ENCODE measurements at regions not wholly inside any gene's neighbourhood (a gene's known extent, or its start where the extent isn't known, plus 50 kb on each side); places are given as distances from the start of the nearest gene placed in this dataset.
"Not testable (repeated sequence)": the region's sequence is repeated elsewhere in the genome, so short reads cannot be mapped to it uniquely, and the experiment has no call there.

GRCh38 chr3:557972-558371 is 361.4 kb downstream of the CHL1 start:
- H3K4me1 ChIP-seq (ENCODE audit: insufficient read depth, poor library complexity, severe bottlenecking): no peaks in the 10 kb centered on the region
- ATAC-seq (ENCODE audit: low read depth) (no peak), DNase-seq (ENCODE audit: low spot score) (no peak)
- no peak overlapping the region for H3K4me3 ChIP-seq (ENCODE audit: severe bottlenecking)
- H3K27me3 ChIP-seq (ENCODE audit: insufficient read depth, poor library complexity, severe bottlenecking): no peaks in the 10 kb centered on the region
- TF ChIP-seq CTCF (IDR thresholded peaks at IDR 0.05; ENCODE audit: poor library complexity, severe bottlenecking): no peak
- no peak overlapping the region for H3K27ac ChIP-seq (ENCODE audit: poor library complexity, severe bottlenecking)
- no peaks in the 10 kb centered on the region for H3K36me3 ChIP-seq (ENCODE audit: low read depth)
- no peaks in the 10 kb centered on the region for H3K9me3 ChIP-seq (ENCODE audit: severe bottlenecking)

- DNase-seq (ENCODE audit: low spot score) (no peak), ATAC-seq (ENCODE audit: low read depth) (no peak)
- no peaks in the 10 kb centered on the region for H3K9me3 ChIP-seq (ENCODE audit: severe bottlenecking)
Measured at GRCh38 chr3:567488-568185, 371.1 kb downstream of the CHL1 start.

GRCh38 chr3:579529-579928 is 383.0 kb downstream of the CHL1 start:
- H3K4me3 ChIP-seq (ENCODE audit: severe bottlenecking); H3K36me3 ChIP-seq (ENCODE audit: low read depth); H3K9me3 ChIP-seq (ENCODE audit: severe bottlenecking); H3K4me1 ChIP-seq (ENCODE audit: insufficient read depth, poor library complexity, severe bottlenecking); H3K27ac ChIP-seq (ENCODE audit: poor library complexity, severe bottlenecking); DNase-seq (ENCODE audit: low spot score); ATAC-seq (ENCODE audit: low read depth); H3K27me3 ChIP-seq (ENCODE audit: insufficient read depth, poor library complexity, severe bottlenecking): not testable (repeated sequence)

More at GRCh38 chr3:567488-568185, 371.1 kb downstream of the CHL1 start:
- no peaks in the 10 kb centered on the region for H3K36me3 ChIP-seq (ENCODE audit: low read depth)
- no peaks in the 10 kb centered on the region for H3K27me3 ChIP-seq (ENCODE audit: insufficient read depth, poor library complexity, severe bottlenecking)
- no peak overlapping the region for H3K4me3 ChIP-seq (ENCODE audit: severe bottlenecking)
- H3K27ac ChIP-seq (ENCODE audit: poor library complexity, severe bottlenecking): no peak overlapping the region
- no peak for TF ChIP-seq CTCF (IDR thresholded peaks at IDR 0.05; ENCODE audit: poor library complexity, severe bottlenecking)
- no peaks in the 10 kb centered on the region for H3K4me1 ChIP-seq (ENCODE audit: insufficient read depth, poor library complexity, severe bottlenecking)

GRCh38 chr3:589066-589465 is 392.5 kb downstream of the CHL1 start:
- H3K4me1 ChIP-seq (ENCODE audit: insufficient read depth, poor library complexity, severe bottlenecking); H3K27ac ChIP-seq (ENCODE audit: poor library complexity, severe bottlenecking); H3K4me3 ChIP-seq (ENCODE audit: severe bottlenecking); DNase-seq (ENCODE audit: low spot score); ATAC-seq (ENCODE audit: low read depth); H3K9me3 ChIP-seq (ENCODE audit: severe bottlenecking); H3K27me3 ChIP-seq (ENCODE audit: insufficient read depth, poor library complexity, severe bottlenecking); H3K36me3 ChIP-seq (ENCODE audit: low read depth): not testable (repeated sequence)

GRCh38 chr3:597304-597703 is 400.7 kb downstream of the CHL1 start:
- H3K36me3 ChIP-seq (ENCODE audit: low read depth); ATAC-seq (ENCODE audit: low read depth); H3K27me3 ChIP-seq (ENCODE audit: insufficient read depth, poor library complexity, severe bottlenecking); H3K27ac ChIP-seq (ENCODE audit: poor library complexity, severe bottlenecking); H3K4me3 ChIP-seq (ENCODE audit: severe bottlenecking); DNase-seq (ENCODE audit: low spot score); H3K4me1 ChIP-seq (ENCODE audit: insufficient read depth, poor library complexity, severe bottlenecking); H3K9me3 ChIP-seq (ENCODE audit: severe bottlenecking): not testable (repeated sequence)

GRCh38 chr3:597746-598145 is 401.2 kb downstream of the CHL1 start:
- H3K36me3 ChIP-seq (ENCODE audit: low read depth); H3K27ac ChIP-seq (ENCODE audit: poor library complexity, severe bottlenecking); H3K4me1 ChIP-seq (ENCODE audit: insufficient read depth, poor library complexity, severe bottlenecking); ATAC-seq (ENCODE audit: low read depth); H3K4me3 ChIP-seq (ENCODE audit: severe bottlenecking); H3K27me3 ChIP-seq (ENCODE audit: insufficient read depth, poor library complexity, severe bottlenecking); DNase-seq (ENCODE audit: low spot score); H3K9me3 ChIP-seq (ENCODE audit: severe bottlenecking): not testable (repeated sequence)

- not testable (repeated sequence) for ATAC-seq (ENCODE audit: low read depth); H3K27ac ChIP-seq (ENCODE audit: poor library complexity, severe bottlenecking); H3K27me3 ChIP-seq (ENCODE audit: insufficient read depth, poor library complexity, severe bottlenecking); DNase-seq (ENCODE audit: low spot score); H3K4me1 ChIP-seq (ENCODE audit: insufficient read depth, poor library complexity, severe bottlenecking); H3K9me3 ChIP-seq (ENCODE audit: severe bottlenecking); H3K4me3 ChIP-seq (ENCODE audit: severe bottlenecking); H3K36me3 ChIP-seq (ENCODE audit: low read depth)
Measured at GRCh38 chr3:607480-607879, 410.9 kb downstream of the CHL1 start.

Data from RWPE2 (cell line).